ENCODE measurements at regions not wholly inside any gene's neighbourhood (a gene's known extent, or its start where the extent isn't known, plus 50 kb on each side); places are given as distances from the start of the nearest gene placed in this dataset.
A peak's percentile ranks its signal among the peaks of the same experiment; 100 is the strongest.

- Histone ChIP-seq H3K36me3 (ENCODE audit: control insufficient read depth, insufficient read depth, low read length) (no peaks in the 10 kb centered on the region), H3K27me3 (ENCODE audit: control insufficient read depth, insufficient read depth, low read length) (peaks cover 2% of the 10 kb centered on the region), H3K4me3 (ENCODE audit: low read depth, low read length) (no peak overlapping the region)
- TF ChIP-seq, protein P1, sequence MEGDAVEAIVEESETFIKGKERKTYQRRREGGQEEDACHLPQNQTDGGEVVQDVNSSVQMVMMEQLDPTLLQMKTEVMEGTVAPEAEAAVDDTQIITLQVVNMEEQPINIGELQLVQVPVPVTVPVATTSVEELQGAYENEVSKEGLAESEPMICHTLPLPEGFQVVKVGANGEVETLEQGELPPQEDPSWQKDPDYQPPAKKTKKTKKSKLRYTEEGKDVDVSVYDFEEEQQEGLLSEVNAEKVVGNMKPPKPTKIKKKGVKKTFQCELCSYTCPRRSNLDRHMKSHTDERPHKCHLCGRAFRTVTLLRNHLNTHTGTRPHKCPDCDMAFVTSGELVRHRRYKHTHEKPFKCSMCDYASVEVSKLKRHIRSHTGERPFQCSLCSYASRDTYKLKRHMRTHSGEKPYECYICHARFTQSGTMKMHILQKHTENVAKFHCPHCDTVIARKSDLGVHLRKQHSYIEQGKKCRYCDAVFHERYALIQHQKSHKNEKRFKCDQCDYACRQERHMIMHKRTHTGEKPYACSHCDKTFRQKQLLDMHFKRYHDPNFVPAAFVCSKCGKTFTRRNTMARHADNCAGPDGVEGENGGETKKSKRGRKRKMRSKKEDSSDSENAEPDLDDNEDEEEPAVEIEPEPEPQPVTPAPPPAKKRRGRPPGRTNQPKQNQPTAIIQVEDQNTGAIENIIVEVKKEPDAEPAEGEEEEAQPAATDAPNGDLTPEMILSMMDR (IDR thresholded peaks at IDR 0.05; ENCODE audit: insufficient read depth, low read length, severe bottlenecking), result no peak
- no peak for FAIRE-seq
- no peak for DNase-seq (ENCODE audit: low read depth)
Measured at GRCh38 chr9:105834404-105834803, 140.1 kb downstream of the TMEM38B start.

- TF ChIP-seq, protein P1 (IDR thresholded peaks at IDR 0.05; ENCODE audit: insufficient read depth, low read length, severe bottlenecking), result no peak
- Histone ChIP-seq H3K27me3 (ENCODE audit: control insufficient read depth, insufficient read depth, low read length) (peaks cover 5% of the 10 kb centered on the region), H3K4me3 (ENCODE audit: low read depth, low read length) (no peak overlapping the region), H3K36me3 (ENCODE audit: control insufficient read depth, insufficient read depth, low read length) (no peaks in the 10 kb centered on the region)
- FAIRE-seq (no peak), DNase-seq (ENCODE audit: low read depth) (no peak)
Measured at GRCh38 chr9:105835721-105836120, 141.4 kb downstream of the TMEM38B start.

GRCh38 chr9:105836936-105837660 is 142.8 kb downstream of the TMEM38B start:
- DNase-seq (ENCODE audit: low read depth), result no peak
- Histone ChIP-seq H3K27me3 (ENCODE audit: control insufficient read depth, insufficient read depth, low read length) (peaks cover 7% of the 10 kb centered on the region), H3K4me3 (ENCODE audit: low read depth, low read length) (no peak overlapping the region), H3K36me3 (ENCODE audit: control insufficient read depth, insufficient read depth, low read length) (no peaks in the 10 kb centered on the region)
- no peak for FAIRE-seq
- TF ChIP-seq, protein P1 (IDR thresholded peaks at IDR 0.05; ENCODE audit: insufficient read depth, low read length, severe bottlenecking), result no peak

GRCh38 chr9:105841562-105841961 is 147.2 kb downstream of the TMEM38B start:
- peaks cover 5% of the 10 kb centered on the region for H3K27me3 ChIP-seq (ENCODE audit: control insufficient read depth, insufficient read depth, low read length)
- TF ChIP-seq, protein P1 (IDR thresholded peaks at IDR 0.05; ENCODE audit: insufficient read depth, low read length, severe bottlenecking), result no peak
- no peaks in the 10 kb centered on the region for H3K36me3 ChIP-seq (ENCODE audit: control insufficient read depth, insufficient read depth, low read length)
- no peak overlapping the region for H3K4me3 ChIP-seq (ENCODE audit: low read depth, low read length)
- DNase-seq (ENCODE audit: low read depth) (no peak), FAIRE-seq (no peak)

DNA sequence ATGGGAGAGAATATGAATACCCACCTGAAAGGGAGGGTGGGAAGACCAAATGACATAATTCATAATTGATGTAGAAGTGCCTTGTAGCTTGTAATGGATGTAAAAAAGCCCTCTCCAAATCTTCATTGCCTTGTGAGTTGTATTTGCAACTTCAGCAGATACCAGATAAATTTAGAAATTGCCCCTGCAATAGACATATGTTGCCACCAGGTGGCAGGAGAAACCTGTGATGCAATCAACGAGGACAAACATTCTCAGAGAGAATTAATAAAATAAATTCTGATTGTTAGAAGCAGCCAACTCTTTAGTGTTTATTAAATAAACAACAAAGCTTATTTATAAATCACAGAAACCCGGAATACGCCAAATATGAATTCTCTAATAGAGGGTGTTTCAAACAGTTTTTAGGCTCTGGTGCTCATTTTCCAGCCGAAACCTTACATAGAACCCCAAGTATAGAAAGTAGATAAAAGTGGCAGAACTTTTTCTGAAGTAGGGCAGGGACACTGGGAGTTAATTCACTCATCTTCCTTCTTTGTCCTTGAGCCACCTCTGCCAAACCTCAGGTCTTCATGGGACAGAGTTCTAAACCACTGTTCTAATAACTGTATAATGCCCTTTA is 147.8 kb downstream of the TMEM38B start:
- no peaks in the 10 kb centered on the region for H3K36me3 ChIP-seq (ENCODE audit: control insufficient read depth, insufficient read depth, low read length)
- DNase-seq (ENCODE audit: low read depth) (peak; percentile 50), FAIRE-seq (no peak)
- H3K27me3 ChIP-seq (ENCODE audit: control insufficient read depth, insufficient read depth, low read length), result peaks cover 5% of the 10 kb centered on the region
- TF ChIP-seq, protein P1 (IDR thresholded peaks at IDR 0.05; ENCODE audit: insufficient read depth, low read length, severe bottlenecking), result peak; percentile 57
- H3K4me3 ChIP-seq (ENCODE audit: low read depth, low read length), result no peak overlapping the region
